ENCODE measurements at regions not wholly inside any gene's neighbourhood (a gene's known extent, or its start where the extent isn't known, plus 50 kb on each side); places are given as distances from the start of the nearest gene placed in this dataset.

GRCh38 chr7:68425377-68425776 lies 1172.9 kb upstream of the AUTS2 start:
- TF ChIP-seq CTCF (conservative IDR thresholded peaks at IDR 0.05) = peak; percentile 14; the same call in 1 of the 2 replicates
- no peak for TF ChIP-seq ZFX (IDR thresholded peaks at IDR 0.05)

Measured in C4-2B (cell line).